Activated naive CD4-positive, alpha-beta T cell treated with anti-CD3 and anti-CD28 coated beads, Interleukin-2, amount 50 U/mL, for 72 hours (primary cell): ENCODE measurements at regions not wholly inside any gene's neighbourhood (a gene's known extent, or its start where the extent isn't known, plus 50 kb on each side); places are given as distances from the start of the nearest gene placed in this dataset.

Experiments
- ATAC-seq, 2 donors: fragments of 150-1000 bp; cut with Tn5 transposase; 2 replicates each; pipeline ENCODE4 v1.10.0; 2021; ENCODE audit warnings: mild to moderate bottlenecking in 2 of 2, moderate library complexity in 2 of 2
- DNase-seq, 2 donors: peaks; one replicate each; pipeline ENCODE4 v3.0.0; 2021 to 2022; ENCODE audit warnings: low spot score in 2 of 2
- H3K27ac Mint-ChIP-seq, 2 donors: one replicate each; pipeline ENCODE4 v1.8.0; 2022; ENCODE audit warnings: mild to moderate bottlenecking in 2 of 2, mixed read lengths in 2 of 2
- H3K36me3 Mint-ChIP-seq, 2 donors: one replicate each; pipeline ENCODE4 v1.8.0; 2022; ENCODE audit warnings: mixed read lengths in 2 of 2
- H3K9me3 Mint-ChIP-seq, 2 donors: one replicate each; pipeline ENCODE4 v1.8.0; 2022; ENCODE audit warnings: mixed read lengths in 2 of 2

DNA sequence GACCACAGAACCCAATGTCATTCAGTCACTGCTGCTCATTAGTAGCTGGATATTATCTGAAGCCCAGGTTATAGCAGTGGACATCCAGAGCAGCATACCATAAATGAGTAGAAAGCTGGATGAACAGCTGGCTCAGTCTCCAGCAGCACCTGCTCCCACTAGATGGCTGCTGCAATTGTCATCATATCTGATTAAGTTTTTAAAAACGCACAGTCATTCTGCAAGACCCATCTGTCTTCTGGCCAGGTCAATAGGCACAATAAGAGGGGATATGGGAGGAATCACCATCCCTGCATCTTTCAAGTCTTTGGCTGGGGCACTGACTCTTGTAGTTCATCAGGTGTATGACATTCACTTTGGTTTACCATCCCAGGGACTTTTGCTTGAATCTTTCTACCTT is 55.1 kb upstream of the XDH start:
- DNase-seq, result no peak
- ATAC-seq, result no peak
- Mint-ChIP-seq H3K27ac (no peak overlapping the region), H3K36me3 (no peaks in the 10 kb centered on the region), H3K9me3 (peaks cover 3 to 7% of the 10 kb centered on the region in 2 donors)

DNA sequence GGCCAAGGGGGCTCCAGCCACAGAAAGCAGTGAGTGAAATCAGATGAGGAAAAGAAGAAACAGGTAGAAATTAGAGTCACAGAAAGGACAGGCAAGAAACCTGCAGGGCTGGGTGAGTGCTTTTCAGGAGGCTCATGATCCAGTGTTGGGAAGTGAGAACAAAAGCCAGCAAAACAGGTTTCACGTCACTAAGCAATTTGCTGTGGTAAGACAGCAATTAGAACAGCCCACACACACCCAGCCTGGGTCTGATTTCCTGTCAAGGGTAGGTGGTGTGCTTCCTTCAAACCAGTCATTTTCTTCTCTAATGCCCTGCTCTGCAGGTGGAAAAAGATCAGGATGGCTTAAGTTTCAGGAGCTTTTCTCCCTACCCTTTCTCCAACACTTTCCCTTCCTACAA is 52.9 kb upstream of the XDH start:
- DNase-seq (no peak), ATAC-seq (no peak)
- peaks cover 3 to 7% of the 10 kb centered on the region in 2 donors for H3K9me3 Mint-ChIP-seq
- H3K36me3 Mint-ChIP-seq, result no peaks in the 10 kb centered on the region
- peak overlapping the region in 1 of 2 donors; percentile 20 for H3K27ac Mint-ChIP-seq
